Spleen (tissue), 11 donors: ENCODE measurements at regions not wholly inside any gene's neighbourhood (a gene's known extent, or its start where the extent isn't known, plus 50 kb on each side); places are given as distances from the start of the nearest gene placed in this dataset.

Source experiments
- DNase-seq: peaks from one replicate; pipeline ENCODE4 v3.0.0-alpha.2; 2020
- H3K27ac ChIP-seq, 8 donors: fragments of 200-600 bp; sonication (generic) in 7 of 8; 1 replicate in 4 of 8; 2 replicates in 4 of 8; pipeline versions ENCODE4 v1.5.0 to v1.8.0; 2016 to 2021; ENCODE audit warnings: inconsistent platforms in 4 of 8, mild to moderate bottlenecking in 4 of 8, moderate library complexity in 1 of 8
- H3K27me3 ChIP-seq, 7 donors: fragments of 200-600 bp; sonication (generic) in 6 of 7; replicated peaks in 1 of 7; 1 replicate in 4 of 7; 2 replicates in 3 of 7; pipeline versions ENCODE4 v1.5.0 to v1.8.0; 2016 to 2021; ENCODE audit warnings: inconsistent platforms in 3 of 7, mild to moderate bottlenecking in 1 of 7
- H3K36me3 ChIP-seq, 6 donors: fragments of 200-600 bp; sonication (generic) in 5 of 6; 1 replicate in 4 of 6; 2 replicates in 2 of 6; pipeline versions ENCODE4 v1.5.0 to v1.8.0; 2016 to 2021; ENCODE audit warnings: inconsistent platforms in 2 of 6
- H3K4me1 ChIP-seq, 6 donors: fragments of 200-600 bp; sonication (generic) in 5 of 6; 1 replicate in 3 of 6; 2 replicates in 3 of 6; pipeline versions ENCODE4 v1.5.0 to v1.8.0; 2016 to 2021; ENCODE audit warnings: inconsistent platforms in 3 of 6
- H3K4me3 ChIP-seq, 8 donors: fragments of 200-600 bp; sonication (generic) in 7 of 8; 1 replicate in 4 of 8; 2 replicates in 4 of 8; pipeline versions ENCODE4 v1.5.0 to v1.8.0; 2016 to 2021; ENCODE audit warnings: inconsistent platforms in 4 of 8, mild to moderate bottlenecking in 4 of 8, moderate library complexity in 2 of 8
- H3K9me3 ChIP-seq, 8 donors: fragments of 200-600 bp; sonication (generic) in 7 of 8; 1 replicate in 4 of 8; 2 replicates in 4 of 8; pipeline versions ENCODE4 v1.5.0 to v1.8.0; 2016 to 2021; ENCODE audit warnings: inconsistent platforms in 4 of 8
- POLR2A ChIP-seq, 3 donors: fragments of 450-650 bp; IDR thresholded peaks; one replicate each; pipeline ENCODE4 v1.5.1; 2017; ENCODE audit warnings: antibody characterized with exemption in 3 of 3, mild to moderate bottlenecking in 1 of 3
- POLR2AphosphoS5 ChIP-seq, 3 donors: sonication (generic); formaldehyde crosslinking; IDR thresholded peaks; one replicate each; pipeline ENCODE4 v1.5.1; 2017; ENCODE audit warnings: antibody characterized with exemption in 3 of 3
- WGBS, 5 donors: extraction: QIAGEN DNeasy Blood & Tissue Kit in 3 of 5; methylation state at CpG; one replicate each; pipeline versions ENCODE4 v1.1.5 to v1.1.7; 2013 to 2018; 5-methylcytosine and 5-hydroxymethylcytosine counted together
- intact Hi-C: fragments of 100-400 bp; cut with DNase I; formaldehyde crosslinking; loops from one replicate; pipeline ENCODE4 v1.15.0; 2023; ENCODE audit warnings: low total_unique reads
- TF ChIP-seq, protein P1 (sequence below), 11 experiments: fragments of 200-600 bp in 7 of 11; fragments of 450-650 bp in 4 of 11; sonication (generic) in 4 of 11; IDR thresholded peaks in 8 of 11; conservative IDR thresholded peaks in 3 of 11; 1 replicate in 7 of 11; 2 replicates in 4 of 11; pipeline versions ENCODE4 v1.4.0 to v1.8.0; 2016 to 2021; ENCODE audit warnings: antibody characterized with exemption in 11 of 11, inconsistent platforms in 4 of 11, mild to moderate bottlenecking in 1 of 11
- donor health status: healthy with polysubstance abuse.
- donor health status: DM: no; HTN: no; CAD: no; lungs with moderate emphysema.
- donor health status: DM: no; HTN: no; CAD: no.
- donor health status: Bipolar disorder and iron deficiency.
- donor health status: healthy.
- donor health status: DM: no; HTN: no; CAD: no.
- donor health status: DM: yes; HTN: yes; CAD: no.

DNA sequence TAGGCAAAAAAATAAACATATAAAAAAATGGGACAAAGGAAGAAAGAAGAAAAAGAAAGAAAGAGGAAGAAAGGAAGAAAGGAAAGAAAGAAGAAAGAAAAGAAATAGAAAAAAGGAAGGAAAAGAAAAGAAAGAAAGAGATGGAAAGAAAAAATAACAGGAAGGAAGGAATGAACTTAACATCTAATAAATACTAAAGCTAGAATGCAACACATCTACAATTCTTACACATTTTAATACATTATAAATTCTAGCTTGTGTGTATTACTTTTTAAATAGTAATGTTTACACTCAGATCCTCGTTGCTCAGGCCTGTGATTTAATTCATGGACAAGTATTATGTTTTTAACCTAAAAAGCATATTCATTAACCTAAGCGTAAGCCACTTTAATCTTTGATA, 703.0 kb upstream of the KIF2B start:
- Histone ChIP-seq H3K27ac (no peak overlapping the region), H3K9me3 (peaks cover 0 to 37% (median 30%) of the 10 kb centered on the region in 8 donors), H3K27me3 (no peaks in the 10 kb centered on the region), H3K36me3 (no peaks in the 10 kb centered on the region), H3K4me1 (no peaks in the 10 kb centered on the region), H3K4me3 (no peak overlapping the region)
- no peak for DNase-seq
- WGBS, 5 donors: 61 to 63% (median 62%) methylated on average over 2 of the region's 2 CpGs
- TF ChIP-seq, protein P1, sequence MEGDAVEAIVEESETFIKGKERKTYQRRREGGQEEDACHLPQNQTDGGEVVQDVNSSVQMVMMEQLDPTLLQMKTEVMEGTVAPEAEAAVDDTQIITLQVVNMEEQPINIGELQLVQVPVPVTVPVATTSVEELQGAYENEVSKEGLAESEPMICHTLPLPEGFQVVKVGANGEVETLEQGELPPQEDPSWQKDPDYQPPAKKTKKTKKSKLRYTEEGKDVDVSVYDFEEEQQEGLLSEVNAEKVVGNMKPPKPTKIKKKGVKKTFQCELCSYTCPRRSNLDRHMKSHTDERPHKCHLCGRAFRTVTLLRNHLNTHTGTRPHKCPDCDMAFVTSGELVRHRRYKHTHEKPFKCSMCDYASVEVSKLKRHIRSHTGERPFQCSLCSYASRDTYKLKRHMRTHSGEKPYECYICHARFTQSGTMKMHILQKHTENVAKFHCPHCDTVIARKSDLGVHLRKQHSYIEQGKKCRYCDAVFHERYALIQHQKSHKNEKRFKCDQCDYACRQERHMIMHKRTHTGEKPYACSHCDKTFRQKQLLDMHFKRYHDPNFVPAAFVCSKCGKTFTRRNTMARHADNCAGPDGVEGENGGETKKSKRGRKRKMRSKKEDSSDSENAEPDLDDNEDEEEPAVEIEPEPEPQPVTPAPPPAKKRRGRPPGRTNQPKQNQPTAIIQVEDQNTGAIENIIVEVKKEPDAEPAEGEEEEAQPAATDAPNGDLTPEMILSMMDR (IDR thresholded peaks at IDR 0.05 in 8 of 11, conservative IDR thresholded peaks at IDR 0.05 in 3 of 11): no peak
- no peak for TF ChIP-seq POLR2AphosphoS5 (IDR thresholded peaks at IDR 0.05)
- intact Hi-C loops: no loop called here

DNA sequence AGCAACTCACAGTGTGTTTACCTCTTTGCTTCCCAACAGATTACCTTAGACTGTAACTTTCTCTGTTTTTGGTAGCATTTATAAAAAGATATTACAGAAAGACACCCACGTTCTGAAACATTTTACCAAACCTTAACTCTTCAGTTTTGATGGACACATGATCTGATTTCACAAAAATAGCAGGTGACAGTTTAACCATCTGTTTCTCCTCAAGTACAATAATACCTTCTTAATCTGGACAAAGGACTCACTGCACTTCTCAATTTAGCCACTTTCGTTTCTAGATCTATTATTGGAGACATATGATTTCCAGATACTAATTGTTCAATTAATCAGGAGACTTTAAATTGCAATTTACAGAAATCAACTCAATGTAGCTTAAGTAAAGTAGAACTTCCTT, 703.8 kb upstream of the KIF2B start:
- 38 to 54% (median 45%) methylated on average over 2 of the region's 2 CpGs for WGBS, 5 donors
- Histone ChIP-seq H3K4me3 (no peak overlapping the region), H3K27ac (no peak overlapping the region), H3K4me1 (no peaks in the 10 kb centered on the region), H3K27me3 (no peaks in the 10 kb centered on the region), H3K9me3 (peaks cover 0 to 37% (median 30%) of the 10 kb centered on the region in 8 donors), H3K36me3 (no peaks in the 10 kb centered on the region)
- DNase-seq: no peak
- no peak for TF ChIP-seq POLR2AphosphoS5 (IDR thresholded peaks at IDR 0.05)
- TF ChIP-seq, protein P1 (IDR thresholded peaks at IDR 0.05 in 8 of 11, conservative IDR thresholded peaks at IDR 0.05 in 3 of 11): no peak
- TF ChIP-seq POLR2A (IDR thresholded peaks at IDR 0.05): no peak
- intact Hi-C loops: no loop called here

DNA sequence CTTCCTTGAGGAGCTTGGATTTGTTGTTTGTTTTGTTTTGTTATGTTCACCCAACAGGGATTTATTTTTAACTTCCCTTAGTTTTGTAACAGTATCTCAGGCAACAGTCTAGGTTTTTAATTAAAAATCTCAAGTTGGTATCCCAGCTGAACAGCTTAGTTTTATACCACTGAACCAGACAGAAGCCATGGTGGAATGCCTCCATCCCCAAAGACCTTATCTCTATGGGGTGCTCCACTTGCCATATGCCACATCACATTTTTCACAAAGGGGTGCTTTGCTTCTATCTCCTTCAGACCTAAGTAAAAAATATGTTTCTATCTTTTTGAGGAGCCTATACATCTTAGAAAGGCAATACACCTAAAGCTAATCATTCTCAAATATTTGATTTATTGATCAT, 715.8 kb upstream of the KIF2B start:
- H3K9me3 ChIP-seq: peaks cover 0 to 9% (median 0%) of the 10 kb centered on the region in 8 donors
- H3K4me3 ChIP-seq: no peak overlapping the region
- H3K27me3 ChIP-seq: no peaks in the 10 kb centered on the region
- no peak overlapping the region for H3K27ac ChIP-seq
- H3K4me1 ChIP-seq: no peaks in the 10 kb centered on the region
- intact Hi-C loops: no loop called here
- DNase-seq: no peak
- TF ChIP-seq POLR2AphosphoS5 (IDR thresholded peaks at IDR 0.05) (no peak), POLR2A (IDR thresholded peaks at IDR 0.05) (no peak)
- TF ChIP-seq, protein P1 (IDR thresholded peaks at IDR 0.05 in 8 of 11, conservative IDR thresholded peaks at IDR 0.05 in 3 of 11): no peak
- no peaks in the 10 kb centered on the region for H3K36me3 ChIP-seq

DNA sequence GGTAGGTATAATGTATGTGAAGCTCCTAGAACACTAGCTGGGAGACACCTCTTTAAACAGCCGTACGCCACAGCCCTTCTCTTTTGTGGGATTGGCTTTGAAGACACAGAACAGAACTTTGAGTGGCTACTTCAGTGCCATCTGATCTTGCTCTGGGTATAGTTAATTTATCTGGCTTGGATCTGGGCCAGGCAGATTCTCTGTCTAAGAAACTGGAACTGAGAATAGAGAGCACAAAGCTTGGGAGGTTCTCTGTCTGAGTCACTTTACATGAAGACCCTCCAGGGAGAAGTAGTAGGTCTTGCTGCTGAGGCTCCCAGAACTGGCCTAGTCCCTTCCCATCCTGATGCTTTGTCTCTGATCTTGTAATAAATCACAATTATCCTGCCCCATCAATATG, 721.0 kb upstream of the KIF2B start:
- Histone ChIP-seq H3K4me1 (no peaks in the 10 kb centered on the region), H3K4me3 (no peak overlapping the region), H3K9me3 (peaks cover 0 to 20% (median 2%) of the 10 kb centered on the region in 8 donors), H3K36me3 (no peaks in the 10 kb centered on the region), H3K27ac (no peak overlapping the region), H3K27me3 (no peaks in the 10 kb centered on the region)
- intact Hi-C loops: no loop called here
- 86 to 97% (median 89%) methylated on average over 2 of the region's 2 CpGs for WGBS, 5 donors
- TF ChIP-seq POLR2AphosphoS5 (IDR thresholded peaks at IDR 0.05) (no peak), POLR2A (IDR thresholded peaks at IDR 0.05) (no peak)
- TF ChIP-seq, protein P1 (IDR thresholded peaks at IDR 0.05 in 8 of 11, conservative IDR thresholded peaks at IDR 0.05 in 3 of 11): no peak
- DNase-seq: no peak
